T-helper 2 cell treated with Interferon-gamma antibody and Interleukin-4, amounts not matched to agents 5 μg/mL and 100 μg/mL, for 36 hours (primary cell): ENCODE measurements at regions not wholly inside any gene's neighbourhood (a gene's known extent, or its start where the extent isn't known, plus 50 kb on each side); places are given as distances from the start of the nearest gene placed in this dataset.
"Not testable (repeated sequence)": the region's sequence is repeated elsewhere in the genome, so short reads cannot be mapped to it uniquely, and the experiment has no call there.

ENCODE experiments used
- DNase-seq: peaks from one replicate; pipeline ENCODE4 v3.0.0; 2021; ENCODE audit warnings: low spot score
- H3K27ac Mint-ChIP-seq: one replicate; pipeline ENCODE4 v1.8.0; 2021; ENCODE audit warnings: mild to moderate bottlenecking, mixed read lengths
- H3K27me3 Mint-ChIP-seq: one replicate; pipeline ENCODE4 v1.8.0; 2021; ENCODE audit warnings: low read depth, mixed read lengths
- H3K36me3 Mint-ChIP-seq: one replicate; pipeline ENCODE4 v1.8.0; 2021; ENCODE audit warnings: low read depth, mixed read lengths
- H3K4me1 Mint-ChIP-seq: one replicate; pipeline ENCODE4 v1.8.0; 2021; ENCODE audit warnings: low read depth, mixed read lengths
- H3K4me3 Mint-ChIP-seq: one replicate; pipeline ENCODE4 v1.8.0; 2022; ENCODE audit warnings: mild to moderate bottlenecking, moderate library complexity, mixed read lengths
- H3K9me3 Mint-ChIP-seq: one replicate; pipeline ENCODE4 v1.8.0; 2021; ENCODE audit warnings: mixed read lengths

DNA sequence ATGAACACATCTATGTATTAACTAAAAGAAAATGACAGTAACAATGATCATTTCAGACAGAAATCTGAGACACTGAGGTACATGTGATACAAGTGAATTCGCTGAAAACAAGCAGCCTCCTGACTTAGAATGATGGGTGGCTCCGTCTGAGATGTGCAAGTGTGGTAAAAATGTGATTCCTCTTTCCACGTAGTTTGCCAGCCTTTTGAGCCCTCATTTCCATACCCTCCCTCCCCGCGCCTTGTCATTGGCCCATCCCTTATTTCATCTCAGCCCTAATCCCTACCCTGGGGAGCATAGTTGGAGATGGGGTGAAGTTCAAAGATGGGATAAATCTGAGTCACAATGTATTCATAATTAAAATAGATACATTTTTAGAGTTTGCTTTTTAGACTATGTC, 107.8 kb downstream of the BMP4 start:
- Mint-ChIP-seq H3K36me3 (no peaks in the 10 kb centered on the region), H3K27ac (no peak overlapping the region), H3K4me3 (no peak overlapping the region), H3K27me3 (no peaks in the 10 kb centered on the region), H3K9me3 (no peaks in the 10 kb centered on the region), H3K4me1 (no peaks in the 10 kb centered on the region)
- no peak for DNase-seq

DNA sequence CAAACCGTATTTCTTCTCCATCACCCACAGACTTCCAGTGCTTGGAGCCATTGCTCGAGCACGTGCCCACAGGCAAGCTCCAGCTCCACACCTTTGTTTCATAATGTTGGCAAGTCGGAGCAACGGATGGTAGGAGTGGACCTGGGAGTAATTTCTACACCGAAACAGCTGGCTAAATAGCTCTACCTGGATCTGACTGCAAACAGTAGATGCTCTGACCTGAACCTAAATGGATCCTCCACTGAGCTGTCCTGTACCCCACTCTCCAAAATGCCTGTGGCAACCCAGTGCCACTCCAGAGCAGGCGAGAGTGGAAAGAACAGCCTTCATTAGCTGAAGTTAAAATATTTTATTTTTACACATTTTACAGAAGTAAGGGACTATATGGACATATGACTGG, 108.7 kb downstream of the BMP4 start:
- H3K4me3 Mint-ChIP-seq, result no peak overlapping the region
- no peaks in the 10 kb centered on the region for H3K36me3 Mint-ChIP-seq
- no peak for DNase-seq
- H3K27ac Mint-ChIP-seq, result no peak overlapping the region
- no peaks in the 10 kb centered on the region for H3K9me3 Mint-ChIP-seq
- H3K4me1 Mint-ChIP-seq, result no peaks in the 10 kb centered on the region
- no peaks in the 10 kb centered on the region for H3K27me3 Mint-ChIP-seq

DNA sequence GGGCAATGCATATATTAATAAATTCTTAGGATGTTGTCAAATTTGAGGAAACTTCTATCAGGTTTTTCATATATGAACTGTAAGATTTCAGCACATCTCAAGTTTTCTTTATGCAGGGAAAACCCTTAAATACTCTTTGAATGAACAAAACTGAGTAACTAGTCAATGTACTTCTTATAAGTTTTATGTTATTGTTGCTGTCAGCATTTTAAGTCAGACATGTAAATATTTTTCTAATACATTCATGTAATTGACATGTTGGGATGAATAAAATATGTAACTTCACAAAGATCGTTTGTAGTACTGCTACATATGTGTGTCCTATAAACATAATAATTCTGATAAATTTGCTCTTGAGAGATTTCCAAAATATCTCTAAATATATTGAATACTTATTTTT, 109.6 kb downstream of the BMP4 start:
- no peaks in the 10 kb centered on the region for H3K36me3 Mint-ChIP-seq
- H3K4me1 Mint-ChIP-seq, result no peaks in the 10 kb centered on the region
- no peak overlapping the region for H3K4me3 Mint-ChIP-seq
- no peaks in the 10 kb centered on the region for H3K9me3 Mint-ChIP-seq
- H3K27ac Mint-ChIP-seq, result no peak overlapping the region
- H3K27me3 Mint-ChIP-seq, result no peaks in the 10 kb centered on the region
- DNase-seq, result no peak

DNA sequence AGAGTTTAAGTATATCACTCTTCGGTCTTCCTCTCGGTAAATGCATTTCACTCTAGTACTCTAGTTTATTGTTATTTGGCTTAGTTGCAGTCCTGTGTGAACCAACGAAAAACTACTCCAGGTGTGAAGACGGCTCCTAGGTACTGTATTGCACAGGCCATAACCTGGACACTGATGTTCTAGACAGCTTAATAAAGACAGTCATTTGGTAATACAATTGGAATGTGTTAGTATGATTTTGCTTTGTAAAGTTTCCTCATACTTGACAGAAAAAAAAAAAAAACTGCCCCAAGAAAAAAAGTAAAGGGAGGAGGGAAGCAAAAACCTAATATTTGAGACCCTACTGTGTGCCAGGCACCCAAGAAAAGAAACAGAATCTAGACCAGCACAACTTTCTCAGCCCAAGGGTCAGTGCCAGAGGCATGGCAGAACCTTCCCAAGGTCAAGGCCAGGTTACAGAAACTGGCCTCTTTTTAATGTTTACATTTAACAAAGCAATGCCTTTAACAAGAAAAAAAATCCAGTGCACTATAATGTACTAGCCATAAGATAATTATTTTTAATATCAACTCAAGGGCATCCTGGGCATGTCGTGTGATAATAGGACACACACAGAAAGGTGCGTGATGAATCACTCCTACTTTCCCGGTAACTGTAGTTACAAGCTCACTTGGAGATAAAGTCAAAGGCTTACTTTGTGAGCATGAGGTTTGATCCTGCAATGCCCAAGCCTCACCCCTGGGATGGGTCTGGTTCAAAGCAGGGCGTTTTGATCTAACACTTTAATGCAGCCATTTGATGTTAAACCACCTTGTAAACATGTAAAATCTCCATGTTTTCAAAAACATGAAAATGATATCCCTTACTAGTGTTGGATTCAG, 110.6 kb downstream of the BMP4 start:
- no peaks in the 10 kb centered on the region for H3K4me1 Mint-ChIP-seq
- H3K27me3 Mint-ChIP-seq, result no peaks in the 10 kb centered on the region
- no peak for DNase-seq
- H3K27ac Mint-ChIP-seq, result no peak overlapping the region
- no peak overlapping the region for H3K4me3 Mint-ChIP-seq
- H3K9me3 Mint-ChIP-seq, result no peaks in the 10 kb centered on the region
- H3K36me3 Mint-ChIP-seq, result no peaks in the 10 kb centered on the region

- no peak overlapping the region for H3K27ac Mint-ChIP-seq
- H3K27me3 Mint-ChIP-seq, result no peaks in the 10 kb centered on the region
- H3K4me3 Mint-ChIP-seq, result no peak overlapping the region
- DNase-seq, result no peak
- peaks cover 3% of the 10 kb centered on the region for H3K9me3 Mint-ChIP-seq
- H3K4me1 Mint-ChIP-seq, result no peaks in the 10 kb centered on the region
- H3K36me3 Mint-ChIP-seq, result no peaks in the 10 kb centered on the region
These were observed 113.7 kb downstream of the BMP4 start for GRCh38 chr14:53842938-53843337.

DNA sequence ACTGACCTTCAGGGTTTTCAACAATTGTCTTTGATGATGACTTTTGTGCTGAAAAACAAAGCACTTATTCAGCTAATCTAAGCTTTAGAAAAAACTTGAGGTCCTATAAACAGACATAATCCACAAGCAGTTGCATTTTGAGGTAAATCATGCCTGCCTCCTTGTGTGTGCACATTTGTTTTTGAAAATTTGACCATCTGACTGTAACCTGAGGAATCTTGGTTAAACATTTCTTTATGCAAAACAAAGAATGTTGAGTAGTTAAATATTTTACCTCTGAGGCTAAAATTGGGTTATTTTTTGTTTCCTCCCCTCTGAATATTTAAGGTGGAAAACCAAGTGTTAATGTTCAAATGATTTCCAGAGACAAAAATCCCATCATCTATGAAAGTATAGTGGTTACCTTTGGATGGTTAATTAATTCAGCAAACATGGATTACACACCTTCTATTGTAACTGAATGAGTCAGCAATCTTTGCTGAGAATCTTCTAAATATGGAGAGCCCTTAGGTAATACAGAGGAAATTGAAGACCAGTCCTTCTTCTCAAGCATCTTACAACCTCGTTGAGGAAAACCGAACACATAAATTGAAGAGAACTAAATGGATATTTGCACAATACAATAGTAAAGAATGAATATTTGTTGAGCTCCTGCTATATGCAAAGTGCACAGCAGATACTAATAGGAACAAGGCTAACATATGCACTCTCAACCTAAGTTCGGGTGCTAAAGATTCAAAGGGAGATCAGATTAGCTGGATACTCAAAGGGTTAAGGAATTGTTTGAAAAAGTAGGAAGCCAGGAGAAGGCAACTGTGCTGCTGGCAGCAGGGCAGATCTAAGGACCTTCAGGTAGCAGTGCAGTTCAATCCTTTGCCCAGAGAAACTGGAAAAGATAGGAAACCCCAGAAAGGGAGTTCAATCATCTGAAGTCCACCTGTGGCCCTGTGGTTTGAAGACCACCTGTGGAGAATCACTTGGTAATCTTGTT, 115.2 kb downstream of the BMP4 start:
- Mint-ChIP-seq H3K4me3 (no peak overlapping the region), H3K9me3 (peaks cover 3% of the 10 kb centered on the region), H3K4me1 (no peaks in the 10 kb centered on the region), H3K27me3 (no peaks in the 10 kb centered on the region), H3K27ac (no peak overlapping the region), H3K36me3 (no peaks in the 10 kb centered on the region)
- no peak for DNase-seq

DNA sequence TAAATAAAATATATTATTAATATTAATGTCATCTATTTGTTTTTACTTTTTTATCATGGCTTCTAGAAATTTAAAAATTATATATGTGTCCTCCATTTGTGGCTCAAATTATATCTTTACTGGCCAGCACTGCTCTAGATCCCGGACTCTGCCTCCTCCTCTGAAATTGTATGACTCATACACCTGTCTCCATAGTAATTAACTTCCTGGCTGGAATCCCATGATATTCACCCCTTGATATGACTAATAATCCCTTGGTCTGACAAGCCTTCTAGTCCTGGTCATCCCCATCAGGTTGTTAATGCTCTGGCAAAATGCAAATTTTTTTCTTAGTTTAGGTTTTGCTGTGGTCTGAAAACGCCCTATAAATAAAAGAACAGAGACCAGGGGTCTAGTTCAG, 116.2 kb downstream of the BMP4 start:
- no peak for DNase-seq
- Mint-ChIP-seq H3K27me3 (no peaks in the 10 kb centered on the region), H3K27ac (no peak overlapping the region), H3K9me3 (peaks cover 3% of the 10 kb centered on the region), H3K36me3 (no peaks in the 10 kb centered on the region), H3K4me1 (no peaks in the 10 kb centered on the region), H3K4me3 (no peak overlapping the region)

- H3K4me3 Mint-ChIP-seq, result no peak overlapping the region
- no peaks in the 10 kb centered on the region for H3K27me3 Mint-ChIP-seq
- no peak overlapping the region for H3K27ac Mint-ChIP-seq
- no peaks in the 10 kb centered on the region for H3K4me1 Mint-ChIP-seq
- H3K9me3 Mint-ChIP-seq, result peaks cover 3% of the 10 kb centered on the region
- DNase-seq, result no peak
- H3K36me3 Mint-ChIP-seq, result no peaks in the 10 kb centered on the region
These were observed 118.3 kb downstream of the BMP4 start for GRCh38 chr14:53838374-53838773.

- H3K4me3 Mint-ChIP-seq, H3K9me3 Mint-ChIP-seq, H3K27me3 Mint-ChIP-seq, H3K27ac Mint-ChIP-seq, H3K36me3 Mint-ChIP-seq, DNase-seq, H3K4me1 Mint-ChIP-seq: not testable (repeated sequence)
These were observed 119.0 kb downstream of the BMP4 start for GRCh38 chr14:53837656-53838055.

GRCh38 chr14:53836551-53836950, 120.1 kb downstream of the BMP4 start:
- no peaks in the 10 kb centered on the region for H3K4me1 Mint-ChIP-seq
- no peaks in the 10 kb centered on the region for H3K36me3 Mint-ChIP-seq
- no peaks in the 10 kb centered on the region for H3K27me3 Mint-ChIP-seq
- H3K4me3 Mint-ChIP-seq, result no peak overlapping the region
- H3K27ac Mint-ChIP-seq, result no peak overlapping the region
- peaks cover 3% of the 10 kb centered on the region for H3K9me3 Mint-ChIP-seq
- DNase-seq, result no peak

DNA sequence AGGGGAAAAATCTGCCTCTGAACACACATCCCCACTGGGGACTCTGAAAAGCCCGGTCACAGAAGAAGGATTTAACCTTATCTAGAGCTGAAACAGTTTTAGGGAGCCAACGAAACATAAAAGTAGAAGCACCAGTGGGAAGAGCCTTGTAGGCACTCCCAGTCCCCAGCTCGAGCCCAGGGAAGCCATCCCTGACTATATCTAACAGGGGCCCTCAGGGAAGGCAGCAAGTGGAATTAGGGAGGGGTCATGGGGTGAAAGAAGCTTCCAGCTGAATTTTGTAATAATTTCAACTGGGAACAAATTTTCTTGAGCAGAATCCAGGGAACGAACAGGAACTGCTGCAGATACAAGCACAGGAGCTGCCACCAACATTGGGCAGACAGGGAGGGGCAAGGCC, 127.8 kb downstream of the BMP4 start:
- H3K4me3 Mint-ChIP-seq, result no peak overlapping the region
- H3K27ac Mint-ChIP-seq, result no peak overlapping the region
- H3K4me1 Mint-ChIP-seq, result no peaks in the 10 kb centered on the region
- no peaks in the 10 kb centered on the region for H3K27me3 Mint-ChIP-seq
- no peaks in the 10 kb centered on the region for H3K36me3 Mint-ChIP-seq
- H3K9me3 Mint-ChIP-seq, result peaks cover 8% of the 10 kb centered on the region
- DNase-seq, result no peak

DNA sequence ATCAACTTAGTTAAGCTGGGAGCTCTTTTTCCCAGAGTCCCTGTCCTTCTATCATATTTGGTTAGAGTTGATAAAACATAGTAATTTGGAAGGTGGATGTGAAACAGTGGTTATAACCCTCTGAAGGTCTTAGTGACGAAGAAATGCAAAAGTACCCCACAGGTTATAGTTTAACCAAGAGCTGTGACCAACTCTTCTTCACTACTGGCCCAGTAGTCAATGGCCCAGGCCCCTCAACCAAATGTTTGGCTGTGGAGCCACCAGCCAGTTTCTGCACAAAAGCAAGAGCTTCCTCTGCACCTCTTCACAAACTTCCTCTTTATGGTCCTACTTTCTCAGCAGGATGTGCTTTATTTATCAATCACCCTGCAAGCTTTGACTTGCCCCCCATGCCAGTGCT, 132.6 kb downstream of the BMP4 start:
- Mint-ChIP-seq H3K27me3 (no peaks in the 10 kb centered on the region), H3K4me1 (no peaks in the 10 kb centered on the region), H3K36me3 (no peaks in the 10 kb centered on the region), H3K4me3 (no peak overlapping the region), H3K9me3 (peaks cover 8% of the 10 kb centered on the region), H3K27ac (no peak overlapping the region)
- DNase-seq, result no peak

- Mint-ChIP-seq H3K4me3 (no peak overlapping the region), H3K27me3 (no peaks in the 10 kb centered on the region), H3K9me3 (no peaks in the 10 kb centered on the region), H3K36me3 (no peaks in the 10 kb centered on the region), H3K4me1 (no peaks in the 10 kb centered on the region), H3K27ac (no peak overlapping the region)
- no peak for DNase-seq
These were observed 142.2 kb downstream of the BMP4 start for GRCh38 chr14:53814392-53814791.

- no peaks in the 10 kb centered on the region for H3K4me1 Mint-ChIP-seq
- no peaks in the 10 kb centered on the region for H3K36me3 Mint-ChIP-seq
- no peak overlapping the region for H3K27ac Mint-ChIP-seq
- H3K9me3 Mint-ChIP-seq, result no peaks in the 10 kb centered on the region
- H3K4me3 Mint-ChIP-seq, result no peak overlapping the region
- DNase-seq, result no peak
- no peaks in the 10 kb centered on the region for H3K27me3 Mint-ChIP-seq
These were observed 146.4 kb downstream of the BMP4 start for GRCh38 chr14:53810221-53810620.
